Glutamatergic neuron (in vitro differentiated cells): ENCODE measurements at regions not wholly inside any gene's neighbourhood (a gene's known extent, or its start where the extent isn't known, plus 50 kb on each side); places are given as distances from the start of the nearest gene placed in this dataset.

ENCODE experiments used
- DNase-seq: peaks from one replicate; pipeline ENCODE4 v3.0.0; 2022
- H3K27ac Mint-ChIP-seq: one replicate; pipeline ENCODE4 v1.8.0; 2020; ENCODE audit warnings: mild to moderate bottlenecking, mixed read lengths, inconsistent platforms; ENCODE audit not compliant: unreplicated experiment
- H3K27me3 Mint-ChIP-seq: one replicate; pipeline ENCODE4 v1.8.0; 2020; ENCODE audit warnings: mild to moderate bottlenecking, moderate library complexity, mixed read lengths, inconsistent platforms; ENCODE audit not compliant: unreplicated experiment
- H3K36me3 Mint-ChIP-seq: one replicate; pipeline ENCODE4 v1.8.0; 2020; ENCODE audit warnings: mild to moderate bottlenecking, mixed read lengths, inconsistent platforms; ENCODE audit not compliant: unreplicated experiment
- H3K4me1 Mint-ChIP-seq: one replicate; pipeline ENCODE4 v1.8.0; 2020; ENCODE audit warnings: mild to moderate bottlenecking, low read depth, mixed read lengths, inconsistent platforms; ENCODE audit not compliant: unreplicated experiment
- H3K4me3 Mint-ChIP-seq: one replicate; pipeline ENCODE4 v1.8.0; 2020; ENCODE audit warnings: mild to moderate bottlenecking, mixed read lengths, inconsistent platforms; ENCODE audit not compliant: unreplicated experiment
- H3K9me3 Mint-ChIP-seq: one replicate; pipeline ENCODE4 v1.8.0; 2020; ENCODE audit warnings: mild to moderate bottlenecking, moderate library complexity, mixed read lengths, inconsistent platforms; ENCODE audit not compliant: unreplicated experiment
- CTCF ChIP-seq: fragments of 200-600 bp; sonication (generic); IDR thresholded peaks from one replicate; pipeline ENCODE4 v1.5.0; 2021; ENCODE audit not compliant: partially characterized antibody, unreplicated experiment

- H3K4me1 Mint-ChIP-seq = no peaks in the 10 kb centered on the region
- no peak for DNase-seq
- H3K27ac Mint-ChIP-seq = no peak overlapping the region
- H3K36me3 Mint-ChIP-seq = no peaks in the 10 kb centered on the region
- H3K27me3 Mint-ChIP-seq = no peaks in the 10 kb centered on the region
- H3K4me3 Mint-ChIP-seq = no peak overlapping the region
- H3K9me3 Mint-ChIP-seq = peaks cover 2% of the 10 kb centered on the region
- no peak for TF ChIP-seq CTCF
These were observed 440.9 kb downstream of the IRS1 start for GRCh38 chr2:226358688-226359087.

- Mint-ChIP-seq H3K27ac (no peak overlapping the region), H3K27me3 (no peaks in the 10 kb centered on the region), H3K9me3 (peaks cover 2% of the 10 kb centered on the region), H3K36me3 (no peaks in the 10 kb centered on the region), H3K4me3 (no peak overlapping the region), H3K4me1 (no peaks in the 10 kb centered on the region)
- no peak for DNase-seq
- no peak for TF ChIP-seq CTCF
These were observed 441.8 kb downstream of the IRS1 start for GRCh38 chr2:226357816-226358215.

DNA sequence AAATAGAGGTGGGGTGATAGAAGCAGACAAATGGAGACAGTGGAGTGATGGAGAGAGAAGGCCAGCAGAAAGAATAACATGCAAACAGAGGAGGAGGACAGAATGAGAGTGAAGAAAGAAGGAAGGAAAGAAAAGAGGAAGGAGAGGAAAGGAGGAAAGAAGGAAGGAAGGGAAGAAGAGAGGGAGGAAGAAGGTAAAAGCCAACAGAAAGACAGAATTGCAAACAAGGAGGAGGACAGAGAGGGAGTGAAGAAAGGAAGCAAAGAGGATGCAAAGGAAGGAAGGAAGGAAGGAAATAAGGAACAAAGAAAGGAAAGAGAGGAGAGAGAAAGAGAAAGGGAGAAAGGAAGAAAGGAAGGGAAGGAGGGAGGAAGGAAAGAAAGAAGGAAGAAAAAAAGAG lies 444.0 kb downstream of the IRS1 start:
- Mint-ChIP-seq H3K4me3 (no peak overlapping the region), H3K27ac (no peak overlapping the region), H3K4me1 (no peaks in the 10 kb centered on the region), H3K9me3 (no peaks in the 10 kb centered on the region), H3K27me3 (no peaks in the 10 kb centered on the region), H3K36me3 (no peaks in the 10 kb centered on the region)
- DNase-seq = no peak
- TF ChIP-seq CTCF = no peak

DNA sequence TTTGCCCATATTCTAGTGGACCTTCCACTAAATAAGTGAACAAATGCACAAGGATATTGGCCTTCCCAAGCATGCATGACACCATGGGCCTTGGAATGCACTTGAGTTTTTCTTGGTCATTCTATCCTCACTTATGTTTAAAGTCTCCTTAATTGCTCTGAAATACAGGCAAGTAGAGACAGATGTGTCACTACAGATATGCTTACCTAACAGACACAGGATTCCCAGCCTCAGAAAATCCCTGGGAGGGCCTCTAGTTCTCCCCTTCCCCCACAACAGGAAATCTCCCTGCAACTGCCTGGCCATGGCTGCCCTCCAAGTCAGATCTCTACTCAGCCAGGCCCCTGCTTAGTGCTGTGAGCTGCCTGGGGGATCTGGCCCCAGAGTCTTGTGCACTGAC lies 445.2 kb downstream of the IRS1 start:
- Mint-ChIP-seq H3K27me3 (peaks cover 3% of the 10 kb centered on the region), H3K27ac (no peak overlapping the region), H3K9me3 (no peaks in the 10 kb centered on the region), H3K36me3 (no peaks in the 10 kb centered on the region), H3K4me1 (no peaks in the 10 kb centered on the region), H3K4me3 (no peak overlapping the region)
- no peak for DNase-seq
- no peak for TF ChIP-seq CTCF

DNA sequence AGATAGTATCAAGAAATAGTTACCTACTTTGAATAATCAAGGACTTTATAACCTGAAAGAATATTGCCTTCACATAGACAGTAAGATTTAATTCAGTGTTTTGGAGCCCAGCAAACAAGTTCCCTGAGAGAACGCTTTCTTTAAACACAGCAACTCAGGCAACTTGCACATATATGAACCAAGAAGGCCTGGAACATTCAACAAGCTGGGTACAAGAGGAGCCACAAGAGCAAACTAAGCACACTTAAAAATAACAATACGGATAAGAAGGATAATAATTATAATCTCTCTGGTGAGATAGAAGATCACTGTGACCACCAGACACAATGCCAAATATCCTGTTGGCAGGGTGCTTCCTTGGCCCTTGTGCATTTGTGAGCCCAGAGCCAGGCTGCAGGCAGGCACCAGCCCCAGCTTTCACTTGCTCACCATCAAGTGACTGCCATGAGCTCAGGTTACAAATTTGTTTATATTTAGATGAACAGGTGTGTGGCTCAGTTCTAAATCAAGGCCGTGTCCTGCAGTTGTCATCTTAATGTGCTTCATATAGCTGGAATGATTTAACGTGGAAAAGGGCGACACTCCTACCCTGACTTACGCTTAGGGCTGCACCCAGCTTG lies 446.6 kb downstream of the IRS1 start:
- TF ChIP-seq CTCF = no peak
- Mint-ChIP-seq H3K27ac (no peak overlapping the region), H3K27me3 (peaks cover 3% of the 10 kb centered on the region), H3K4me3 (no peak overlapping the region), H3K9me3 (no peaks in the 10 kb centered on the region), H3K36me3 (no peaks in the 10 kb centered on the region), H3K4me1 (no peaks in the 10 kb centered on the region)
- DNase-seq = no peak
